ENCODE measurements at regions not wholly inside any gene's neighbourhood (a gene's known extent, or its start where the extent isn't known, plus 50 kb on each side); places are given as distances from the start of the nearest gene placed in this dataset.
A peak's percentile ranks its signal among the peaks of the same experiment; 100 is the strongest.

DNA sequence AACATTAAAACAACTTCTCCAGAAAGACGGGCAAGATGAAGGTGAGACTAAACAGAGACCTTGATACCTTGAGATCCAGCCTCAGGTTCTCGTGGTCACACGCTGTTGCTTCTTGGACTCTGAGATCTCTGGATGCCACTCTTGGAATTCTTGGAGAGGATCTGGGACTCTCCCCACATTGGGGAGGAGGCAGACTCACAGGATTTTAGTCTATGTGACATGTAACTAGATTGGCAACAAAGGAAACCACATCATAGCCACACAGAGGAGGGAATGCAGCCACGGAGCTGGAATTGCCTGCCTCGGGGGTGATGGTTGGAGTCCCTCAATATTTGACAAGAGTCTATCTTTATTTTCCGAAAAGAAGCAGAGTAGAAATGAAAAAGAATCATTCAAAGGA lies 78.8 kb upstream of the IGFBP5 start:
- no peak overlapping the region for H3K4me3 Mint-ChIP-seq
- no peak for DNase-seq (ENCODE audit: low spot score in 2 of 2, unreplicated experiment in 2 of 2)
- no peaks in the 10 kb centered on the region for H3K27me3 Mint-ChIP-seq (ENCODE audit: low read depth)
- H3K27ac Mint-ChIP-seq: no peak overlapping the region
- H3K36me3 Mint-ChIP-seq: peaks cover 5% of the 10 kb centered on the region
- H3K4me1 Mint-ChIP-seq: peaks cover 7% of the 10 kb centered on the region
- TF ChIP-seq, protein P1, sequence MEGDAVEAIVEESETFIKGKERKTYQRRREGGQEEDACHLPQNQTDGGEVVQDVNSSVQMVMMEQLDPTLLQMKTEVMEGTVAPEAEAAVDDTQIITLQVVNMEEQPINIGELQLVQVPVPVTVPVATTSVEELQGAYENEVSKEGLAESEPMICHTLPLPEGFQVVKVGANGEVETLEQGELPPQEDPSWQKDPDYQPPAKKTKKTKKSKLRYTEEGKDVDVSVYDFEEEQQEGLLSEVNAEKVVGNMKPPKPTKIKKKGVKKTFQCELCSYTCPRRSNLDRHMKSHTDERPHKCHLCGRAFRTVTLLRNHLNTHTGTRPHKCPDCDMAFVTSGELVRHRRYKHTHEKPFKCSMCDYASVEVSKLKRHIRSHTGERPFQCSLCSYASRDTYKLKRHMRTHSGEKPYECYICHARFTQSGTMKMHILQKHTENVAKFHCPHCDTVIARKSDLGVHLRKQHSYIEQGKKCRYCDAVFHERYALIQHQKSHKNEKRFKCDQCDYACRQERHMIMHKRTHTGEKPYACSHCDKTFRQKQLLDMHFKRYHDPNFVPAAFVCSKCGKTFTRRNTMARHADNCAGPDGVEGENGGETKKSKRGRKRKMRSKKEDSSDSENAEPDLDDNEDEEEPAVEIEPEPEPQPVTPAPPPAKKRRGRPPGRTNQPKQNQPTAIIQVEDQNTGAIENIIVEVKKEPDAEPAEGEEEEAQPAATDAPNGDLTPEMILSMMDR (IDR thresholded peaks at IDR 0.05; ENCODE audit: unreplicated experiment): no peak
- peaks cover 11% of the 10 kb centered on the region for H3K9me3 Mint-ChIP-seq

DNA sequence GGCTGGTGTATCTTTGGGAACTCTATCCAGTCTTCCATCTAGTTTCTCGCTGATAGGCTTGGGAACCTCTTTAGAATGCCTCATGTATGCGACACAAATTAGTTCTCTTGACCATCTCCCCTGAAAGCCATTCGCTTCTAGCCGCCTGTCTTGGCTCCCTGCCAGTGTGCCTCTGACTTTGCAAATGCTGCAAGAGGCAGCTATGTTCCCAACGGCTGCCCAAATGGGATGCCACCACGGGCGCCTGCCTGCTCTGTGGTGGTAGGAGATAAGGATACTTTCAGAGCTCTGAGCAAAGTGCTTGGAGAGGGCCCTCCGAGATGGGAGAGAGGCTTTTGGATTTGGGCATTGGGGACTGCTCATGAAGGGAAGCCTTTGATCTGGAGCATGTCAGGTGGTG lies 77.7 kb upstream of the IGFBP5 start:
- DNase-seq (ENCODE audit: low spot score in 2 of 2, unreplicated experiment in 2 of 2): no peak
- no peak overlapping the region for H3K4me3 Mint-ChIP-seq
- no peak overlapping the region for H3K27ac Mint-ChIP-seq
- H3K36me3 Mint-ChIP-seq: peaks cover 5% of the 10 kb centered on the region
- TF ChIP-seq, protein P1 (IDR thresholded peaks at IDR 0.05; ENCODE audit: unreplicated experiment): no peak
- peaks cover 13% of the 10 kb centered on the region for H3K4me1 Mint-ChIP-seq
- H3K9me3 Mint-ChIP-seq: peaks cover 8% of the 10 kb centered on the region
- H3K27me3 Mint-ChIP-seq (ENCODE audit: low read depth): no peaks in the 10 kb centered on the region

DNA sequence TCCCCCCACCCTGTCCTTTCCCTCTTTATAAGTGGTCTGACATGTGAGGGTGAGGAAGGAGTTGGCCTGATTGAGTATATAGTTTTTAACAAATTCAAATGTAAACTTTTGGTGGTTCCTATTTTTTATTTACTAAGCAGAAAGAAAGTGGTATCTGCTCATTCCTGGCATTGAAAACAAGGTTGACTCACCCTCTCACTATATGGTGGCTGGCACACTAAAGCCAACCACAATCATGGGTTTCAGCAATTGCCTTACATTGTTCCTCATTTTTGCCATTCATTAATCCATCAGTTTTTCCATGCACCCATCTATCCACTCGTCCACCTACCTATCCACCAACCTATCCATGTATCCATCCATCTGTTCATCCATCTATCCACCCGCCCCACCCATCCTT lies 75.4 kb upstream of the IGFBP5 start:
- DNase-seq (ENCODE audit: low spot score in 2 of 2, unreplicated experiment in 2 of 2): no peak
- peaks cover 21% of the 10 kb centered on the region for H3K4me1 Mint-ChIP-seq
- H3K9me3 Mint-ChIP-seq: peaks cover 8% of the 10 kb centered on the region
- no peaks in the 10 kb centered on the region for H3K27me3 Mint-ChIP-seq (ENCODE audit: low read depth)
- peaks cover 5% of the 10 kb centered on the region for H3K36me3 Mint-ChIP-seq
- TF ChIP-seq, protein P1 (IDR thresholded peaks at IDR 0.05; ENCODE audit: unreplicated experiment): no peak
- no peak overlapping the region for H3K27ac Mint-ChIP-seq
- no peak overlapping the region for H3K4me3 Mint-ChIP-seq

DNA sequence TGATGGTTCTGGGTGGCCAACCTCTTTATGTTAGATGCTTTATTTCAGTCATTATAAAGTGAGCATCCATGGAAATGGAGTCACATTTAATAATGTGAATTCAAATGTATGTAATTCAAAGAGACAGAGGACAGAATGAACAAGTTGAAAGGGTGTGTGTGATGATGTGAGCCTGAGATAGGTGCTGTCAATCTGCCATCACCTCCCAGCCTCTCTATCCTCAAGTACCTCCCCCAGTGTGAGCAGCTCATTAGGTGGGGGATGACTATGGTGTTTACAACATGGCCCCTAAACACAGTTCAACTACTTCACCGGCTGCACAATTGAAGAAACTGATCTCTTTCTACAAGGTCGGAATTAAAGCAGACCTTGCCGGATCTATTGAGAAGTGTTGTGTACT lies 74.7 kb upstream of the IGFBP5 start:
- peaks cover 8% of the 10 kb centered on the region for H3K9me3 Mint-ChIP-seq
- no peak for DNase-seq (ENCODE audit: low spot score in 2 of 2, unreplicated experiment in 2 of 2)
- H3K4me3 Mint-ChIP-seq: no peak overlapping the region
- H3K27me3 Mint-ChIP-seq (ENCODE audit: low read depth): no peaks in the 10 kb centered on the region
- peaks cover 5% of the 10 kb centered on the region for H3K36me3 Mint-ChIP-seq
- no peak overlapping the region for H3K27ac Mint-ChIP-seq
- TF ChIP-seq, protein P1 (IDR thresholded peaks at IDR 0.05; ENCODE audit: unreplicated experiment): no peak
- H3K4me1 Mint-ChIP-seq: peaks cover 28% of the 10 kb centered on the region

DNA sequence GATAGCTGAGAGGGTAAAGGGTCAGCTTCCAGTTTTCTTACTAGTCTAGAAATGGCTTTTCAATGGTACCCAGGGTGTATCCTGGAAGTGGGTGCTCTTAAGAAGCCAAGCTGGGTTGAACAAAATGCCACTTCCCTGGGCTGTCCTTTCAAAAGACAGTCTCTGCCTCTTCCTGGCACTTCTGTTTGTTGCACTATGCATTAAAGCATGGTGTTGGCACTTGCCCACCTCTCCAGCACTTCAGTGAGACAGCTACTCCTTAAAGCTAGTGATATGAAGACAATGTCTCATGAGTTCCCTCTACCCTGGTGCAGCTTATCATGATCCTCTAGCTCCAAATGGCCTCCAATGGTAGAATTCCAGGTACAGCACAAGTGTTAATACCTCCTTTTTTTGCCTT lies 74.3 kb upstream of the IGFBP5 start:
- H3K36me3 Mint-ChIP-seq: peaks cover 5% of the 10 kb centered on the region
- TF ChIP-seq, protein P1 (IDR thresholded peaks at IDR 0.05; ENCODE audit: unreplicated experiment): no peak
- DNase-seq (ENCODE audit: low spot score in 2 of 2, unreplicated experiment in 2 of 2): no peak
- H3K27ac Mint-ChIP-seq: no peak overlapping the region
- H3K4me3 Mint-ChIP-seq: no peak overlapping the region
- H3K27me3 Mint-ChIP-seq (ENCODE audit: low read depth): no peaks in the 10 kb centered on the region
- H3K9me3 Mint-ChIP-seq: peaks cover 8% of the 10 kb centered on the region
- peaks cover 28% of the 10 kb centered on the region for H3K4me1 Mint-ChIP-seq

DNA sequence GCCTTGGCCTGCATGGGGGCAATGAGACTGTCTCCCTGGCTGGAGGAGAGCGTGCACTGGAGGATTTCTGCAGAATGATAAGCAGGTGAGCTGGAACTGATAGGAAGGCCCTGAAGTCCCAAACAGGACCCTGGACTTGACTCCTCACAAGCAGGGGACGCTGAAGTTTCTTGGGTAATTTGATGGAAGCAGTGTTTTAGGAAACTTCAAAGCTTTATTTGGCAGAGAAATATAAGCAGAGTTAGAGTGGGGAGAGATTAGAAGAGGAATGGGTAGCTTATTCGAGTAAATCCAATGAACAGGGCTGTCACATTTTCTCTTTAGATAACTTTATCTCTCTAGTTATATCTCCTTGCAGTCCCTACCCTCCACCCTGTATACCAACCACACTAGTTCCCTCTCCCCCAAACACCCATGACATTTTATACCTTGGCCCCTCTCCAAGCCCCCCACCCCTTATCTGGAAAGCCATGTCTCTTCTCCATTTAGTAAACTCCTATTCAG lies 73.6 kb upstream of the IGFBP5 start:
- H3K27me3 Mint-ChIP-seq (ENCODE audit: low read depth): no peaks in the 10 kb centered on the region
- peak overlapping the region; percentile 44 for H3K27ac Mint-ChIP-seq
- peaks cover 8% of the 10 kb centered on the region for H3K9me3 Mint-ChIP-seq
- H3K4me1 Mint-ChIP-seq: peaks cover 24% of the 10 kb centered on the region
- H3K4me3 Mint-ChIP-seq: no peak overlapping the region
- TF ChIP-seq, protein P1 (IDR thresholded peaks at IDR 0.05; ENCODE audit: unreplicated experiment): no peak
- H3K36me3 Mint-ChIP-seq: peaks cover 5% of the 10 kb centered on the region
- no peak for DNase-seq (ENCODE audit: low spot score in 2 of 2, unreplicated experiment in 2 of 2)
